ENCODE measurements at regions not wholly inside any gene's neighbourhood (a gene's known extent, or its start where the extent isn't known, plus 50 kb on each side); places are given as distances from the start of the nearest gene placed in this dataset.
"Not testable (repeated sequence)": the region's sequence is repeated elsewhere in the genome, so short reads cannot be mapped to it uniquely, and the experiment has no call there.

DNA sequence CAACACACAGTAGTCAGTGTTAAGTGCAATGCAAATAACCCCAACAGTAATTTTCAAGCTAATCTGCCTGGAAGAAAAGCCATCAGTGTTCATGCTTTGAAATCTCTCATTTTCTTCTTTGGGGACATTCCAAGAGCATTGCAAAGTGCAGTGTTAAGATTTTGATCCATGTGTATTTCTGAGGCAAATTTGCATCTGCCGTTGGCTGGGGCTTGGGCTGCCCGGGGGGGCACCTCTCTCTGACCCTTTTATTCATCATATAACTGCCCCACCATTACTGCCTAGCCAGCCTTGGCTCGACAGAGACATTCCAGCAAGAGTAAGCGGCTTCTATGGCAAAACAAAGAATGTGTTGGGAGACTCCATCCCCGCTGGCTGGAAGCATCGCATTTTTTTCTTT lies 483.5 kb downstream of the BRD1 start:
- ATAC-seq (ENCODE audit: low read depth) (no peak), DNase-seq (ENCODE audit: low spot score) (no peak)
- Histone ChIP-seq H3K36me3 (ENCODE audit: low read depth) (no peaks in the 10 kb centered on the region), H3K9me3 (ENCODE audit: severe bottlenecking) (no peaks in the 10 kb centered on the region), H3K4me1 (ENCODE audit: insufficient read depth, poor library complexity, severe bottlenecking) (no peaks in the 10 kb centered on the region), H3K27me3 (ENCODE audit: insufficient read depth, poor library complexity, severe bottlenecking) (no peaks in the 10 kb centered on the region), H3K27ac (ENCODE audit: poor library complexity, severe bottlenecking) (no peak overlapping the region), H3K4me3 (ENCODE audit: severe bottlenecking) (no peak overlapping the region)
- TF ChIP-seq, protein P1, sequence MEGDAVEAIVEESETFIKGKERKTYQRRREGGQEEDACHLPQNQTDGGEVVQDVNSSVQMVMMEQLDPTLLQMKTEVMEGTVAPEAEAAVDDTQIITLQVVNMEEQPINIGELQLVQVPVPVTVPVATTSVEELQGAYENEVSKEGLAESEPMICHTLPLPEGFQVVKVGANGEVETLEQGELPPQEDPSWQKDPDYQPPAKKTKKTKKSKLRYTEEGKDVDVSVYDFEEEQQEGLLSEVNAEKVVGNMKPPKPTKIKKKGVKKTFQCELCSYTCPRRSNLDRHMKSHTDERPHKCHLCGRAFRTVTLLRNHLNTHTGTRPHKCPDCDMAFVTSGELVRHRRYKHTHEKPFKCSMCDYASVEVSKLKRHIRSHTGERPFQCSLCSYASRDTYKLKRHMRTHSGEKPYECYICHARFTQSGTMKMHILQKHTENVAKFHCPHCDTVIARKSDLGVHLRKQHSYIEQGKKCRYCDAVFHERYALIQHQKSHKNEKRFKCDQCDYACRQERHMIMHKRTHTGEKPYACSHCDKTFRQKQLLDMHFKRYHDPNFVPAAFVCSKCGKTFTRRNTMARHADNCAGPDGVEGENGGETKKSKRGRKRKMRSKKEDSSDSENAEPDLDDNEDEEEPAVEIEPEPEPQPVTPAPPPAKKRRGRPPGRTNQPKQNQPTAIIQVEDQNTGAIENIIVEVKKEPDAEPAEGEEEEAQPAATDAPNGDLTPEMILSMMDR (IDR thresholded peaks at IDR 0.05; ENCODE audit: poor library complexity, severe bottlenecking), result no peak

DNA sequence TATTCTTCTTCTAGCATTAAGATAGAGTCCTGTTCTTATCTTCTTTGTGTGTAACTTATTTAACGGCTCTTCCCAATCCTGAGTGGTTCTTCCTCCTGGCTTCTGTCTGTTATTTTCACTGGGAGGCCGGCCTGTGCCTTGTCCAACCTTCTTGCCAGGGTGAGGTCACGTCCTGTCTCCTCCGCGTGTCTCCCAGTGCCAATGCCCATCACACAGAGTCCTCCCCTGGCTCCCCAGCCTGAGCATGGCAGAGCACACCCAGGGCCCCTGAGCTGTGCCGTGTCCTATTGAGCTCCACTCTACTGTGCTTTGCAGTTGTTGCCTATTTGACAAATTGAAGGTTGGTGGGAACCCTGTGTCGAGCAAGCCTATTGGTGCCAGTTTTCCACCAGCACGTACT lies 487.3 kb downstream of the BRD1 start:
- TF ChIP-seq, protein P1 (IDR thresholded peaks at IDR 0.05; ENCODE audit: poor library complexity, severe bottlenecking), result no peak
- Histone ChIP-seq H3K36me3 (ENCODE audit: low read depth) (no peaks in the 10 kb centered on the region), H3K27ac (ENCODE audit: poor library complexity, severe bottlenecking) (no peak overlapping the region), H3K4me1 (ENCODE audit: insufficient read depth, poor library complexity, severe bottlenecking) (no peaks in the 10 kb centered on the region), H3K27me3 (ENCODE audit: insufficient read depth, poor library complexity, severe bottlenecking) (no peaks in the 10 kb centered on the region), H3K4me3 (ENCODE audit: severe bottlenecking) (no peak overlapping the region), H3K9me3 (ENCODE audit: severe bottlenecking) (peaks cover 4% of the 10 kb centered on the region)
- ATAC-seq (ENCODE audit: low read depth) (no peak), DNase-seq (ENCODE audit: low spot score) (no peak)

DNA sequence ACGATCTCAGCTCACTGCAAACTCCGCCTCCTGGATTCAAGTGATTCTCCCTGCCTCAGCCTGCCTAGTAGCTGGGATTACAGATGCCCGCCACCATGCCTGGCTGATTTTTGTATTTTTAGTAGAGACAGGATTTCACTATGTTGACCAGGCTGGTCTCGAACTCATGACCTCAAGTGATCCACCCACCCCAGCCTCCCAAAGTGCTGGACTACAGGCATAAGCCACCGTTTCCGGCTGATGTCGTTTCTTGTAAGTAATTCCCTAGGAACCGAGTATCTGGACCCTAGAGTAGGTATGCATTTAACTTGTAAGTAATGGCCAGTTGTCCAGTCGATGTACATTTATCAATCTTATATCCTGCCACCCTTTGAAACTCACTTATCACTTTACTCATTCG lies 491.2 kb downstream of the BRD1 start:
- not testable (repeated sequence) for H3K27me3 ChIP-seq (ENCODE audit: insufficient read depth, poor library complexity, severe bottlenecking); ATAC-seq (ENCODE audit: low read depth); H3K4me3 ChIP-seq (ENCODE audit: severe bottlenecking); DNase-seq (ENCODE audit: low spot score); H3K27ac ChIP-seq (ENCODE audit: poor library complexity, severe bottlenecking); H3K36me3 ChIP-seq (ENCODE audit: low read depth); H3K9me3 ChIP-seq (ENCODE audit: severe bottlenecking); H3K4me1 ChIP-seq (ENCODE audit: insufficient read depth, poor library complexity, severe bottlenecking)

DNA sequence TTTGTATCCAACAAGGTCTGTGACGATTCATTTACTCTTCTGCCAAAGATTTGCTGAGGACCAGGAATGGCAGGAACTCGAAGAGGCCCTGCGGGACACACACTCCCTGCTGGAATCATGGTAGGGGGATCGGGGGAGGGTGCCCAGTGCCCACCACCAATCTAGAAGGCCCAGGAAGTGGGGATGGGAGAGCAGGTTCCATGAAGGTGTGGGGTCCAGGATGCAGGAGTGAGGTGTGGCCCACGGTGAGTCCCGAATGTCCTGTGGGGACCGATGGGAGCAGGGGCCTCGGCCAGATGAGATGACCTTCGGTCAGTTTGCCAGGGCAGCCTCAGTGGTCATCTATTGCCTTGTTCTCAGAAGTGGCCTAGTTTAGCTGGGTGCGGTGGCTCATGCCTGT lies 492.7 kb downstream of the BRD1 start:
- no peaks in the 10 kb centered on the region for H3K27me3 ChIP-seq (ENCODE audit: insufficient read depth, poor library complexity, severe bottlenecking)
- H3K4me1 ChIP-seq (ENCODE audit: insufficient read depth, poor library complexity, severe bottlenecking), result no peaks in the 10 kb centered on the region
- H3K36me3 ChIP-seq (ENCODE audit: low read depth), result no peaks in the 10 kb centered on the region
- H3K4me3 ChIP-seq (ENCODE audit: severe bottlenecking), result no peak overlapping the region
- TF ChIP-seq, protein P1 (IDR thresholded peaks at IDR 0.05; ENCODE audit: poor library complexity, severe bottlenecking), result no peak
- no peak for DNase-seq (ENCODE audit: low spot score)
- peaks cover 4% of the 10 kb centered on the region for H3K9me3 ChIP-seq (ENCODE audit: severe bottlenecking)
- H3K27ac ChIP-seq (ENCODE audit: poor library complexity, severe bottlenecking), result no peak overlapping the region
- no peak for ATAC-seq (ENCODE audit: low read depth)

DNA sequence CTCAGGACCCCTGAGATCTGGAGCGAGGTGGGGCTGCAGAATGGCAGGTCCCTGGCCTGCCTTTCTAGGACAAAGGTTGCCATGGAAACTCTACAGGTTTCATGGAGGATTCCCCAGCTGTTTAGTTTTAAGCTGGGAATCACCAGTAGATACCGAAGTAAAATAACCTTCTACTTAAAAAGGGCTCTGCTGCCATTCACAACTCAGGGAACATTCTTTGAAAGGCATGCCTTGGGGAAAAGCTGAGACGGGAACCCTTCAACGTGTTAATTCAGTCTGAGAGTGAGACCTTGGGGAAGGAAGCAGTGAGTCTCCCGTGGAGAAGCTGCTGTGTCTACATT lies 493.3 kb downstream of the BRD1 start:
- TF ChIP-seq, protein P1 (IDR thresholded peaks at IDR 0.05; ENCODE audit: poor library complexity, severe bottlenecking), result no peak
- DNase-seq (ENCODE audit: low spot score) (no peak), ATAC-seq (ENCODE audit: low read depth) (no peak)
- H3K4me1 ChIP-seq (ENCODE audit: insufficient read depth, poor library complexity, severe bottlenecking), result no peaks in the 10 kb centered on the region
- no peaks in the 10 kb centered on the region for H3K27me3 ChIP-seq (ENCODE audit: insufficient read depth, poor library complexity, severe bottlenecking)
- H3K4me3 ChIP-seq (ENCODE audit: severe bottlenecking), result no peak overlapping the region
- no peak overlapping the region for H3K27ac ChIP-seq (ENCODE audit: poor library complexity, severe bottlenecking)
- H3K9me3 ChIP-seq (ENCODE audit: severe bottlenecking), result peaks cover 4% of the 10 kb centered on the region
- H3K36me3 ChIP-seq (ENCODE audit: low read depth), result no peaks in the 10 kb centered on the region
